Suprapubic skin (tissue), 4 donors: ENCODE measurements at regions not wholly inside any gene's neighbourhood (a gene's known extent, or its start where the extent isn't known, plus 50 kb on each side); places are given as distances from the start of the nearest gene placed in this dataset.

Experiments
- CTCF ChIP-seq, 2 donors: fragments of 200-600 bp in 1 of 2; fragments of 450-650 bp in 1 of 2; sonication (generic) in 1 of 2; IDR thresholded peaks; one replicate each; pipeline ENCODE4 v1.5.1; 2016 to 2019; ENCODE audit warnings: antibody characterized with exemption in 2 of 2, mild to moderate bottlenecking in 1 of 2, moderate library complexity in 1 of 2
- EP300 ChIP-seq: sonication (generic); formaldehyde crosslinking; IDR thresholded peaks from one replicate; pipeline ENCODE4 v1.6.1; 2017; ENCODE audit warnings: antibody characterized with exemption
- POLR2A ChIP-seq, 2 donors: fragments of 450-650 bp; IDR thresholded peaks; one replicate each; pipeline ENCODE4 v1.6.1; 2017; ENCODE audit warnings: antibody characterized with exemption in 2 of 2, mild to moderate bottlenecking in 2 of 2, moderate library complexity in 2 of 2
- POLR2AphosphoS5 ChIP-seq, 3 donors: sonication (generic); formaldehyde crosslinking; IDR thresholded peaks; one replicate each; pipeline ENCODE4 v1.6.1; 2017; ENCODE audit warnings: antibody characterized with exemption in 3 of 3

DNA sequence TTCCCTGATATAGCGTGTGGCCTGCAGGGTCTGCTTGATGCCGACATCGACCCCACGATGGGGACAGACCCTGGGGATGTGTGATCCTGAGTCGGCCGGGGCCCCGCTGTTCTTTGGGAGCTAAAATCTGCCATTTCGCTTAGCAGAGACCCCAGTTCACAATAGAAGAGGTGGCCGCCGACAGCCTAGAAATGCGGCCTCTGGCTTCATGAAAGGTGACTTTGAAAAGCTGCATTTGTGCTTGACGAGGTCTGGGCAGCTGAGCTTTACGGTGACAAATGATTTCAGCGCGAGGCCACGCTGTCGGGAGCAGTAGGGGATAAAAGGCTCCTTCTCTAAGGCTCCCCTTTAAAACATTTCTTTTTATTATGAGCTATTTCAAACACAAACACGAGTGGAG, 71.7 kb downstream of the RPS6KA4 start:
- TF ChIP-seq POLR2AphosphoS5 (IDR thresholded peaks at IDR 0.05) = no peak
- no peak for TF ChIP-seq CTCF (IDR thresholded peaks at IDR 0.05)
- TF ChIP-seq POLR2A (IDR thresholded peaks at IDR 0.05) = no peak
- no peak for TF ChIP-seq EP300
